Mesendoderm (in vitro differentiated cells): ENCODE measurements at regions not wholly inside any gene's neighbourhood (a gene's known extent, or its start where the extent isn't known, plus 50 kb on each side); places are given as distances from the start of the nearest gene placed in this dataset.

ENCODE experiments used
- DNase-seq: peaks from one replicate; pipeline ENCODE4 v3.0.0; 2013
- H2AK5ac ChIP-seq: 2 replicates; pipeline ENCODE4 v1.6.1; 2013; ENCODE audit warnings: low read length, inconsistent platforms
- H2BK120ac ChIP-seq: 2 replicates; pipeline ENCODE4 v1.6.1; 2013; ENCODE audit warnings: low read depth, mild to moderate bottlenecking, low read length, moderate library complexity, mixed read lengths
- H2BK15ac ChIP-seq: replicated peaks from 2 replicates; pipeline ENCODE4 v1.6.1; 2013; ENCODE audit warnings: low read depth, mild to moderate bottlenecking, moderate library complexity
- H2BK5ac ChIP-seq: 2 replicates; pipeline ENCODE4 v1.6.1; 2013; ENCODE audit warnings: low read length, inconsistent platforms
- H3K18ac ChIP-seq: 2 replicates; pipeline ENCODE4 v1.6.1; 2013; ENCODE audit warnings: mild to moderate bottlenecking, low read length, mixed read lengths
- H3K23ac ChIP-seq: one replicate; pipeline ENCODE4 v1.6.1; 2013; ENCODE audit warnings: low read length
- H3K27ac ChIP-seq: 2 replicates; pipeline ENCODE4 v1.5.1; 2013; ENCODE audit warnings: low read depth, mild to moderate bottlenecking, inconsistent platforms, low read length, moderate library complexity
- H3K27me3 ChIP-seq: 2 replicates; pipeline ENCODE4 v1.6.1; 2013; ENCODE audit warnings: low read length, control low read depth, mild to moderate bottlenecking, inconsistent platforms; ENCODE audit not compliant: insufficient read depth, poor library complexity
- H3K36me3 ChIP-seq: 2 replicates; pipeline ENCODE4 v1.6.1; 2013; ENCODE audit warnings: low read length, inconsistent platforms; ENCODE audit not compliant: control insufficient read depth, insufficient read depth
- H3K4ac ChIP-seq: one replicate; pipeline ENCODE4 v1.6.1; 2013; ENCODE audit warnings: low read depth, mild to moderate bottlenecking, low read length, moderate library complexity
- H3K4me1 ChIP-seq: 2 replicates; pipeline ENCODE4 v1.6.1; 2013; ENCODE audit warnings: low read depth, low read length, inconsistent platforms; ENCODE audit not compliant: control insufficient read depth
- H3K4me2 ChIP-seq: 2 replicates; pipeline ENCODE4 v1.6.1; 2013; ENCODE audit warnings: low read length
- H3K4me3 ChIP-seq: 2 replicates; pipeline ENCODE4 v1.5.1; 2013; ENCODE audit warnings: mild to moderate bottlenecking, low read length
- H3K56ac ChIP-seq: one replicate; pipeline ENCODE4 v1.6.1; 2013; ENCODE audit warnings: low read length
- H3K79me1 ChIP-seq: 2 replicates; pipeline ENCODE4 v1.6.1; 2013; ENCODE audit warnings: low read length, inconsistent platforms
- H3K79me2 ChIP-seq: 2 replicates; pipeline ENCODE4 v1.6.1; 2013; ENCODE audit warnings: mild to moderate bottlenecking, low read length; ENCODE audit not compliant: control insufficient read depth, insufficient read depth
- H3K9ac ChIP-seq: 2 replicates; pipeline ENCODE4 v1.6.1; 2013; ENCODE audit warnings: low read length, inconsistent platforms
- H4K5ac ChIP-seq: one replicate; pipeline ENCODE4 v1.6.1; 2013; ENCODE audit warnings: low read length
- H4K8ac ChIP-seq: one replicate; pipeline ENCODE4 v1.6.1; 2013; ENCODE audit warnings: low read depth, mild to moderate bottlenecking, control low read depth, low read length, moderate library complexity
- WGBS: extraction: QIAGEN DNeasy Blood & Tissue Kit; methylation state at CpG from one replicate; pipeline ENCODE4 v1.1.7; 2013; ENCODE audit warnings: low lambda C conversion rate, missing lambda C conversion rate; ENCODE audit not compliant: insufficient coverage; ENCODE audit errors: extremely low coverage; 5-methylcytosine and 5-hydroxymethylcytosine counted together

DNA sequence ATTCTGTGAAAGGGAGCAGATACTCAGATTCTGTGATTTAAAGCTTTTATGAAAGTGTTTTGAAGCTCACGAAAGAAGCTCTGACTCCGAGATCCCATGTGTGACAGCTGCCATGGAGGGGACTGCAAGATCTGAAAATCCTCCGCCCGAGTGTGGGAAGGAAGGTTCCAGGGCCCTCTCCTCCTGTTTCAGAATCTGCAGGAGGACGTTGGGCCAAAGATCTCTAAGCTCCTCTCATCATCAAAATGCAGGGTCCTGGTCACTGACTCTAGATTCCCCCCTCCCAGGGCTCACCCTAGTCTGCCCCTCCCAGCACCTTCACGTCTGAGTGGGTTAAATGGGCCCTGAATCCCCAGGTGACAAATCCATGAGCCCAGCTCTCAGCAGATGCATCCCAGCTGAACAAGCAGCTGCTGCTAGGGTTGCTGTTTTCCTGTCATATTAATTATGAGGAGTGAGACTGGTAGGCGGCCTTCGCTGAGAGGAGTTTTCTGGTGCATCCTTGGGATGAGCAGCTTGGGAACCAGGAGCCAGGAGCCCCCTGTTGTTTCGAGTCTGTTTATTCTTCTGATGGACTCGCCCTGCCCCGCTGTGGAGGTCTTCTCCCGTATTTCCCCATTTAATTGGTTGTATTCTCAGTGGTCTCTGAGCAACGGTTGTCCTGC is 402.0 kb downstream of the MATN1 start:
- Histone ChIP-seq H3K9ac (no peak overlapping the region), H2AK5ac (no peak overlapping the region)
- DNase-seq = no peak

DNA sequence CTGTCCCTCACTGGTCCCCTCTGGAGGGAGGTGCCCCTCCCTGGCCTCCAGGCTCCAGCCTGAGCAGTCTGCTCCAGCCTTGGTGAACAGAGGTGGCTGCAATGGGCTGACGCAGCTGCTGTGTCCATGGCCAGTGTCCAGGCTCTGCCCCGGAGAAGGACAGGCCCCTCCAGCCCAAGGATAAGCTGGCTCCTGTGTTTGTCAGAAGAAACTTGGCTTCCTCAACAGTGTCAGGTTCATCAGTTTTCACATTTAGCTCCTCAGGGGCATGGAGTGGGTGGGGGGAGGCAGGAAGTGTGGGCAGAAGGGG is 402.8 kb downstream of the MATN1 start:
- H3K79me1 ChIP-seq = no peaks in the 10 kb centered on the region
- no peak overlapping the region for H2BK5ac ChIP-seq
- H2BK120ac ChIP-seq = no peak overlapping the region
- no peak overlapping the region for H2AK5ac ChIP-seq
- H3K23ac ChIP-seq = no peak overlapping the region
- DNase-seq = no peak
- no peaks in the 10 kb centered on the region for H3K36me3 ChIP-seq
- no peak overlapping the region for H4K5ac ChIP-seq
- H3K56ac ChIP-seq = no peak overlapping the region
- no peaks in the 10 kb centered on the region for H3K27me3 ChIP-seq
- no peak overlapping the region for H4K8ac ChIP-seq
- no peak overlapping the region for H3K9ac ChIP-seq
- no peak overlapping the region for H3K4ac ChIP-seq
- H3K27ac ChIP-seq = no peak overlapping the region
- H3K79me2 ChIP-seq = no peaks in the 10 kb centered on the region
- H3K4me2 ChIP-seq = no peak overlapping the region
- WGBS = no CpG with 5 or more reads among the region's 2 CpGs
- no peak overlapping the region for H3K18ac ChIP-seq
- H2BK15ac ChIP-seq = no peak overlapping the region
- H3K4me3 ChIP-seq = no peak overlapping the region
- H3K4me1 ChIP-seq = no peaks in the 10 kb centered on the region

More for the DNA sequence above, 402.0 kb downstream of the MATN1 start:
- Histone ChIP-seq H2BK15ac (no peak overlapping the region), H3K4me2 (no peak overlapping the region), H2BK5ac (no peak overlapping the region), H3K27ac (no peak overlapping the region), H3K18ac (no peak overlapping the region), H3K23ac (no peak overlapping the region), H3K4ac (no peak overlapping the region), H4K5ac (no peak overlapping the region), H3K27me3 (no peaks in the 10 kb centered on the region), H2BK120ac (no peak overlapping the region), H4K8ac (no peak overlapping the region), H3K4me1 (no peaks in the 10 kb centered on the region), H3K36me3 (no peaks in the 10 kb centered on the region), H3K4me3 (no peak overlapping the region), H3K79me2 (no peaks in the 10 kb centered on the region), H3K79me1 (no peaks in the 10 kb centered on the region), H3K56ac (no peak overlapping the region)
- WGBS = no CpG with 5 or more reads among the region's 13 CpGs

GRCh38 chr1:30319765-30320580 is 403.4 kb downstream of the MATN1 start:
- no CpG with 5 or more reads among the region's 11 CpGs for WGBS
- no peak overlapping the region for H3K56ac ChIP-seq

DNA sequence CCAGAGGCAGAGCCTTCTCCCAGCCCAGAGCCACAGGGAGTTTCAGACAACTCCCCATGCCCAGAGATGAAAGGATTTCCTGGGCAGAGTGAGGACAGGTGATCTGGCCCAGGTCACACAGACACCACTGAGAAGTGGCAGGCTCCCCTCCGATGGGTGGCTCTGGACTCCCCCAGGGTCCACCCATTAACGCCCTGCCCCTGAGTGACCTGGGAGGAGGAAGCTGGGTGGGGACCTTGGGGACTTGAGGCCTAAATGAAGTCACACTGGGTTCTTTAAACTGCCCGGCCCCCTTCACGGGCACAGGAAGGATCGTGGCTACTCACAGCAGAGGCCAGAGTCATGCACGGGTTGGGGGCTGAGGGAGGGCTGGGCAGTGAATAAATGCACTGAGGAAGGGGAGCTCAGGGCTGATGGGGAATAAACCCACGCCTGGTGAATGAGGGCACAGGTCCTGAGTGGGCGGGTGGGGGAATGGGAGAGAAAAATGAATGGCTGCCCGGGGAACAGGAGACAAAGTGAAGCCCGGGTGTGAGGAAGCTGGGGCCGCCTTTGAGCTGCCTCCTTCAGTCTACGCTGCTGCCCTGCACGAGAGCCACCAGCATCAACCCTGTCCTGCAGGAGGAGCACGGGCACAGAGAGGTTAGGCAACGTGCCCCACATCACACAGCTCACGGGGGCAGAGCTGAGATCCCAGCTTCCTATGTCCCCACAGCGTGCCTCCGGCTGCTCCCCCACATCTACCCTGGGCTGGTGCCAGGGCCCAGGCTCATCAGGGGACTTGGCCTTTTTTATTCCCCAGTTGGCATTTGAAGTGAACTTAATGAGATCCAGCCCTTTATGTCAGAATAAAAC is 404.3 kb downstream of the MATN1 start:
- H2AK5ac ChIP-seq = no peak overlapping the region
- H3K4me3 ChIP-seq = no peak overlapping the region
- no peak overlapping the region for H4K8ac ChIP-seq
- H2BK15ac ChIP-seq = no peak overlapping the region
- H3K18ac ChIP-seq = no peak overlapping the region
- no peaks in the 10 kb centered on the region for H3K79me2 ChIP-seq
- H4K5ac ChIP-seq = no peak overlapping the region
- no peaks in the 10 kb centered on the region for H3K4me1 ChIP-seq
- H3K4ac ChIP-seq = no peak overlapping the region
- WGBS = no CpG with 5 or more reads among the region's 18 CpGs
- H3K79me1 ChIP-seq = no peaks in the 10 kb centered on the region
- no peak overlapping the region for H3K9ac ChIP-seq
- H3K23ac ChIP-seq = no peak overlapping the region
- no peak overlapping the region for H2BK120ac ChIP-seq
- no peak overlapping the region for H3K27ac ChIP-seq
- H2BK5ac ChIP-seq = no peak overlapping the region
- no peaks in the 10 kb centered on the region for H3K27me3 ChIP-seq
- no peak overlapping the region for H3K4me2 ChIP-seq
- no peak overlapping the region for H3K56ac ChIP-seq
- no peak for DNase-seq
- H3K36me3 ChIP-seq = no peaks in the 10 kb centered on the region

More at GRCh38 chr1:30319765-30320580, 403.4 kb downstream of the MATN1 start:
- H3K4me2 ChIP-seq = no peak overlapping the region
- H2BK15ac ChIP-seq = no peak overlapping the region
- no peak overlapping the region for H4K5ac ChIP-seq
- DNase-seq = no peak
- H2BK120ac ChIP-seq = no peak overlapping the region
- H3K4me3 ChIP-seq = no peak overlapping the region
- H3K36me3 ChIP-seq = no peaks in the 10 kb centered on the region
- H2AK5ac ChIP-seq = no peak overlapping the region
- H3K18ac ChIP-seq = no peak overlapping the region
- no peaks in the 10 kb centered on the region for H3K27me3 ChIP-seq
- H3K79me1 ChIP-seq = no peaks in the 10 kb centered on the region
- H3K4ac ChIP-seq = no peak overlapping the region
- no peak overlapping the region for H3K27ac ChIP-seq
- no peak overlapping the region for H3K23ac ChIP-seq
- H4K8ac ChIP-seq = no peak overlapping the region
- no peaks in the 10 kb centered on the region for H3K4me1 ChIP-seq
- H3K79me2 ChIP-seq = no peaks in the 10 kb centered on the region
- no peak overlapping the region for H3K9ac ChIP-seq
- no peak overlapping the region for H2BK5ac ChIP-seq

DNA sequence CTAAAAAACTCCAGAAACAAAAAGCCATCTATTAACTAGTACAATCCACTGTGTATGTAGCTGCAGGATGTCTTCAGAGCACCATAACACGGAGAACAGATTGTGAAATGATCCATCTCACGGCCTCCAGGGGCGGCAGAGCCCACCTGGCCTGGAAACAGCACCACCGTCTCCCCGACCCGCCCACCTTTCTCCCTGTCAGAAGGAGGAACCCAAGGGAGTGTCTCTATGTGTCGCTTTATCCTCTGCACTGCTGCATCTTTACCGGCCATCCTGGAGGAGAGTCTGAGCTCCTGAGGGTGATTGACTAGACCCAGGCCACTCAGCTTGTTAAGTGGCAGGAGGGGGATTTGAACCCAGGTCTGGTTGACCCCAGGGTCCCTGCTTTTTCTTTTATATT is 405.0 kb downstream of the MATN1 start:
- Histone ChIP-seq H4K5ac (no peak overlapping the region), H3K4me1 (no peaks in the 10 kb centered on the region)
- WGBS = no CpG with 5 or more reads among the region's 8 CpGs

More for the DNA sequence above, 405.0 kb downstream of the MATN1 start:
- Histone ChIP-seq H3K4me3 (no peak overlapping the region), H2BK5ac (no peak overlapping the region), H3K18ac (no peak overlapping the region), H3K79me1 (no peaks in the 10 kb centered on the region), H3K56ac (no peak overlapping the region), H3K36me3 (no peaks in the 10 kb centered on the region), H3K79me2 (no peaks in the 10 kb centered on the region), H2BK15ac (no peak overlapping the region), H4K8ac (no peak overlapping the region), H2BK120ac (no peak overlapping the region), H3K23ac (no peak overlapping the region), H3K27ac (no peak overlapping the region), H3K4ac (no peak overlapping the region), H3K27me3 (no peaks in the 10 kb centered on the region), H3K9ac (no peak overlapping the region), H2AK5ac (no peak overlapping the region), H3K4me2 (no peak overlapping the region)
- peak; percentile 22 for DNase-seq
